T-helper 2 cell treated with Interferon-gamma antibody and Interleukin-4, amounts not matched to agents 5 μg/mL and 100 μg/mL, for 36 hours (primary cell): ENCODE measurements at regions not wholly inside any gene's neighbourhood (a gene's known extent, or its start where the extent isn't known, plus 50 kb on each side); places are given as distances from the start of the nearest gene placed in this dataset.

Source experiments
- DNase-seq: peaks from one replicate; pipeline ENCODE4 v3.0.0; 2021; ENCODE audit warnings: low spot score
- H3K27ac Mint-ChIP-seq: one replicate; pipeline ENCODE4 v1.8.0; 2021; ENCODE audit warnings: mild to moderate bottlenecking, mixed read lengths
- H3K27me3 Mint-ChIP-seq: one replicate; pipeline ENCODE4 v1.8.0; 2021; ENCODE audit warnings: low read depth, mixed read lengths
- H3K36me3 Mint-ChIP-seq: one replicate; pipeline ENCODE4 v1.8.0; 2021; ENCODE audit warnings: low read depth, mixed read lengths
- H3K4me1 Mint-ChIP-seq: one replicate; pipeline ENCODE4 v1.8.0; 2021; ENCODE audit warnings: low read depth, mixed read lengths
- H3K4me3 Mint-ChIP-seq: one replicate; pipeline ENCODE4 v1.8.0; 2022; ENCODE audit warnings: mild to moderate bottlenecking, moderate library complexity, mixed read lengths
- H3K9me3 Mint-ChIP-seq: one replicate; pipeline ENCODE4 v1.8.0; 2021; ENCODE audit warnings: mixed read lengths

GRCh38 chr16:9509663-9510062, 418.2 kb downstream of the HAPSTR1 start:
- H3K36me3 Mint-ChIP-seq: no peaks in the 10 kb centered on the region

GRCh38 chr16:9511389-9511788, 419.9 kb downstream of the HAPSTR1 start:
- no peaks in the 10 kb centered on the region for H3K36me3 Mint-ChIP-seq
- no peaks in the 10 kb centered on the region for H3K27me3 Mint-ChIP-seq
- no peaks in the 10 kb centered on the region for H3K4me1 Mint-ChIP-seq
- no peak overlapping the region for H3K27ac Mint-ChIP-seq
- H3K9me3 Mint-ChIP-seq: peaks cover 31% of the 10 kb centered on the region
- DNase-seq: no peak
- no peak overlapping the region for H3K4me3 Mint-ChIP-seq

More at GRCh38 chr16:9509663-9510062, 418.2 kb downstream of the HAPSTR1 start:
- no peak for DNase-seq
- no peaks in the 10 kb centered on the region for H3K27me3 Mint-ChIP-seq
- H3K9me3 Mint-ChIP-seq: peaks cover 35% of the 10 kb centered on the region
- no peak overlapping the region for H3K4me3 Mint-ChIP-seq
- no peaks in the 10 kb centered on the region for H3K4me1 Mint-ChIP-seq
- H3K27ac Mint-ChIP-seq: no peak overlapping the region

GRCh38 chr16:9516444-9516843, 425.0 kb downstream of the HAPSTR1 start:
- DNase-seq: no peak
- no peak overlapping the region for H3K4me3 Mint-ChIP-seq

GRCh38 chr16:9518051-9518450, 426.6 kb downstream of the HAPSTR1 start:
- Mint-ChIP-seq H3K4me1 (no peaks in the 10 kb centered on the region), H3K27me3 (no peaks in the 10 kb centered on the region), H3K4me3 (no peak overlapping the region), H3K27ac (no peak overlapping the region), H3K9me3 (peaks cover 6% of the 10 kb centered on the region), H3K36me3 (no peaks in the 10 kb centered on the region)
- no peak for DNase-seq

More at GRCh38 chr16:9516444-9516843, 425.0 kb downstream of the HAPSTR1 start:
- Mint-ChIP-seq H3K9me3 (peaks cover 16% of the 10 kb centered on the region), H3K4me1 (no peaks in the 10 kb centered on the region), H3K36me3 (no peaks in the 10 kb centered on the region), H3K27me3 (no peaks in the 10 kb centered on the region), H3K27ac (no peak overlapping the region)

GRCh38 chr16:9518581-9518980, 427.1 kb downstream of the HAPSTR1 start:
- Mint-ChIP-seq H3K27ac (no peak overlapping the region), H3K4me1 (no peaks in the 10 kb centered on the region), H3K4me3 (no peak overlapping the region), H3K27me3 (no peaks in the 10 kb centered on the region), H3K36me3 (no peaks in the 10 kb centered on the region), H3K9me3 (peaks cover 1% of the 10 kb centered on the region)
- DNase-seq: no peak

- Mint-ChIP-seq H3K4me3 (no peak overlapping the region), H3K27ac (no peak overlapping the region), H3K9me3 (peaks cover 15% of the 10 kb centered on the region), H3K36me3 (no peaks in the 10 kb centered on the region), H3K4me1 (no peaks in the 10 kb centered on the region), H3K27me3 (no peaks in the 10 kb centered on the region)
- DNase-seq: no peak
These were observed 430.4 kb downstream of the HAPSTR1 start for GRCh38 chr16:9521749-9522370.

- no peak overlapping the region for H3K4me3 Mint-ChIP-seq
- DNase-seq: no peak
- H3K9me3 Mint-ChIP-seq: peaks cover 16% of the 10 kb centered on the region
- H3K27me3 Mint-ChIP-seq: no peaks in the 10 kb centered on the region
- no peaks in the 10 kb centered on the region for H3K36me3 Mint-ChIP-seq
- H3K4me1 Mint-ChIP-seq: no peaks in the 10 kb centered on the region
- no peak overlapping the region for H3K27ac Mint-ChIP-seq
These were observed 431.2 kb downstream of the HAPSTR1 start for GRCh38 chr16:9522614-9523013.

GRCh38 chr16:9523994-9524393, 432.6 kb downstream of the HAPSTR1 start:
- no peak for DNase-seq
- Mint-ChIP-seq H3K27ac (no peak overlapping the region), H3K4me3 (no peak overlapping the region), H3K4me1 (no peaks in the 10 kb centered on the region), H3K27me3 (no peaks in the 10 kb centered on the region), H3K36me3 (no peaks in the 10 kb centered on the region), H3K9me3 (peaks cover 21% of the 10 kb centered on the region)

- no peaks in the 10 kb centered on the region for H3K36me3 Mint-ChIP-seq
- DNase-seq: no peak
- H3K9me3 Mint-ChIP-seq: peaks cover 25% of the 10 kb centered on the region
- no peaks in the 10 kb centered on the region for H3K4me1 Mint-ChIP-seq
- H3K27me3 Mint-ChIP-seq: no peaks in the 10 kb centered on the region
- H3K4me3 Mint-ChIP-seq: no peak overlapping the region
- H3K27ac Mint-ChIP-seq: no peak overlapping the region
These were observed 433.6 kb downstream of the HAPSTR1 start for GRCh38 chr16:9525037-9525436.

GRCh38 chr16:9526791-9527190, 435.3 kb downstream of the HAPSTR1 start:
- Mint-ChIP-seq H3K9me3 (peaks cover 29% of the 10 kb centered on the region), H3K4me3 (no peak overlapping the region), H3K27me3 (no peaks in the 10 kb centered on the region), H3K4me1 (no peaks in the 10 kb centered on the region), H3K27ac (no peak overlapping the region), H3K36me3 (no peaks in the 10 kb centered on the region)
- DNase-seq: no peak

- no peak overlapping the region for H3K27ac Mint-ChIP-seq
- no peaks in the 10 kb centered on the region for H3K27me3 Mint-ChIP-seq
These were observed 436.5 kb downstream of the HAPSTR1 start for GRCh38 chr16:9527976-9528375.

GRCh38 chr16:9528511-9529079, 437.2 kb downstream of the HAPSTR1 start:
- Mint-ChIP-seq H3K4me3 (no peak overlapping the region), H3K27ac (no peak overlapping the region), H3K27me3 (no peaks in the 10 kb centered on the region), H3K4me1 (no peaks in the 10 kb centered on the region), H3K36me3 (no peaks in the 10 kb centered on the region), H3K9me3 (peaks cover 40% of the 10 kb centered on the region)
- DNase-seq: no peak

More at GRCh38 chr16:9527976-9528375, 436.5 kb downstream of the HAPSTR1 start:
- no peaks in the 10 kb centered on the region for H3K4me1 Mint-ChIP-seq
- peaks cover 34% of the 10 kb centered on the region for H3K9me3 Mint-ChIP-seq
- DNase-seq: no peak
- no peaks in the 10 kb centered on the region for H3K36me3 Mint-ChIP-seq
- H3K4me3 Mint-ChIP-seq: no peak overlapping the region

- H3K27me3 Mint-ChIP-seq: no peaks in the 10 kb centered on the region
- H3K4me3 Mint-ChIP-seq: no peak overlapping the region
- H3K36me3 Mint-ChIP-seq: no peaks in the 10 kb centered on the region
- no peak overlapping the region for H3K27ac Mint-ChIP-seq
- H3K4me1 Mint-ChIP-seq: no peaks in the 10 kb centered on the region
- no peak for DNase-seq
- peaks cover 46% of the 10 kb centered on the region for H3K9me3 Mint-ChIP-seq
These were observed 441.6 kb downstream of the HAPSTR1 start for GRCh38 chr16:9533042-9533441.

- Mint-ChIP-seq H3K4me1 (no peaks in the 10 kb centered on the region), H3K27ac (no peak overlapping the region), H3K4me3 (no peak overlapping the region), H3K9me3 (peaks cover 45% of the 10 kb centered on the region), H3K27me3 (no peaks in the 10 kb centered on the region), H3K36me3 (no peaks in the 10 kb centered on the region)
- no peak for DNase-seq
These were observed 443.3 kb downstream of the HAPSTR1 start for GRCh38 chr16:9534759-9535158.

GRCh38 chr16:9536905-9537304, 445.5 kb downstream of the HAPSTR1 start:
- Mint-ChIP-seq H3K27me3 (no peaks in the 10 kb centered on the region), H3K4me3 (no peak overlapping the region), H3K4me1 (no peaks in the 10 kb centered on the region), H3K36me3 (no peaks in the 10 kb centered on the region), H3K9me3 (peaks cover 47% of the 10 kb centered on the region), H3K27ac (no peak overlapping the region)
- no peak for DNase-seq
